ENCODE measurements at regions not wholly inside any gene's neighbourhood (a gene's known extent, or its start where the extent isn't known, plus 50 kb on each side); places are given as distances from the start of the nearest gene placed in this dataset.

DNA sequence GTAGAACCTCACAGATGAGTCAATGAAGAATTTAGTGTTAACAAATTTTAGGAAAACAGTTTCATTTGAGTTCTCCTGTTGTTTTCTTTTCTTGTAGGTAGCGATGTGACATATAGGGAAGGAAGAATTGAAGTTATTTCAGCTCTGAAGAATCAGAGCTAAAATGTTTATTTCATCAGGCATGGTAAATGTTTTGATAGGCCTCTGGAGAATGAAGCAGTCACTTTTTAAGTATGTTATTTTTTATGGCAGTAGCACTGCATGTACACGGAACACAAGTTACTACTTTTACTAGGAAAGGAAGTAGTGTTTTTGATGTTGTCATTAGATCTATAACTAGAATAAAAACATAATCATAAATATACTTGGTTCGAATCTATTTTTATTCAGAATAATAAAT is 1357.3 kb upstream of the CITED2 start:
- H3K36me3 ChIP-seq (ENCODE audit: control insufficient read depth, insufficient read depth, low read length): no peaks in the 10 kb centered on the region
- DNase-seq (ENCODE audit: extremely low read depth in 1 of 4, low spot score in 3 of 4) (no peak), FAIRE-seq (no peak), ATAC-seq (no peak)
- ChIA-PET CTCF (ENCODE audit: low intra/inter-chr PET ratio) (no interaction called here), POLR2A (no interaction called here)
- H3K4me1 ChIP-seq (replicated peaks in 1 of 2; ENCODE audit: control insufficient read depth in 2 of 2, insufficient read depth in 2 of 2, low read length in 2 of 2): no peaks in the 10 kb centered on the region
- intact Hi-C loops (cut with micrococcal nuclease): no loop called here
- no peak overlapping the region for H3K27ac ChIP-seq (ENCODE audit: extremely low read depth, low read depth, low read length)
- no peak overlapping the region for H3K4me2 ChIP-seq (ENCODE audit: insufficient read depth, low read length)
- no peaks in the 10 kb centered on the region for H4K20me1 ChIP-seq (replicated peaks; ENCODE audit: control insufficient read depth, insufficient read depth, low read length)
- H3K4me3 ChIP-seq: no peak overlapping the region
- in situ Hi-C loops (cut with MboI): no loop called here
- 9% methylated on average over 3 of the region's 3 CpGs for WGBS (ENCODE audit: insufficient coverage, low coverage, missing lambda C conversion rate)
- H3K9me1 ChIP-seq (ENCODE audit: control insufficient read depth, insufficient read depth, low read length): no peaks in the 10 kb centered on the region
- no peak overlapping the region for H2AFZ ChIP-seq (ENCODE audit: low read depth, low read length)
- no peak overlapping the region for H3K9ac ChIP-seq (ENCODE audit: insufficient read depth in 1 of 2, low read depth in 2 of 2, low read length in 2 of 2)
- no peaks in the 10 kb centered on the region for H3K27me3 ChIP-seq (ENCODE audit: control insufficient read depth in 2 of 2, insufficient read depth in 2 of 2, low read length in 2 of 2)
- H3K79me2 ChIP-seq (ENCODE audit: control insufficient read depth, insufficient read depth, low read length): no peaks in the 10 kb centered on the region
- no TSS peak for BruUV-seq (replicated peaks)
- H3K9me3 ChIP-seq (replicated peaks; ENCODE audit: control insufficient read depth, insufficient read depth, low read depth, low read length): no peaks in the 10 kb centered on the region
- TF ChIP-seq, protein P1, sequence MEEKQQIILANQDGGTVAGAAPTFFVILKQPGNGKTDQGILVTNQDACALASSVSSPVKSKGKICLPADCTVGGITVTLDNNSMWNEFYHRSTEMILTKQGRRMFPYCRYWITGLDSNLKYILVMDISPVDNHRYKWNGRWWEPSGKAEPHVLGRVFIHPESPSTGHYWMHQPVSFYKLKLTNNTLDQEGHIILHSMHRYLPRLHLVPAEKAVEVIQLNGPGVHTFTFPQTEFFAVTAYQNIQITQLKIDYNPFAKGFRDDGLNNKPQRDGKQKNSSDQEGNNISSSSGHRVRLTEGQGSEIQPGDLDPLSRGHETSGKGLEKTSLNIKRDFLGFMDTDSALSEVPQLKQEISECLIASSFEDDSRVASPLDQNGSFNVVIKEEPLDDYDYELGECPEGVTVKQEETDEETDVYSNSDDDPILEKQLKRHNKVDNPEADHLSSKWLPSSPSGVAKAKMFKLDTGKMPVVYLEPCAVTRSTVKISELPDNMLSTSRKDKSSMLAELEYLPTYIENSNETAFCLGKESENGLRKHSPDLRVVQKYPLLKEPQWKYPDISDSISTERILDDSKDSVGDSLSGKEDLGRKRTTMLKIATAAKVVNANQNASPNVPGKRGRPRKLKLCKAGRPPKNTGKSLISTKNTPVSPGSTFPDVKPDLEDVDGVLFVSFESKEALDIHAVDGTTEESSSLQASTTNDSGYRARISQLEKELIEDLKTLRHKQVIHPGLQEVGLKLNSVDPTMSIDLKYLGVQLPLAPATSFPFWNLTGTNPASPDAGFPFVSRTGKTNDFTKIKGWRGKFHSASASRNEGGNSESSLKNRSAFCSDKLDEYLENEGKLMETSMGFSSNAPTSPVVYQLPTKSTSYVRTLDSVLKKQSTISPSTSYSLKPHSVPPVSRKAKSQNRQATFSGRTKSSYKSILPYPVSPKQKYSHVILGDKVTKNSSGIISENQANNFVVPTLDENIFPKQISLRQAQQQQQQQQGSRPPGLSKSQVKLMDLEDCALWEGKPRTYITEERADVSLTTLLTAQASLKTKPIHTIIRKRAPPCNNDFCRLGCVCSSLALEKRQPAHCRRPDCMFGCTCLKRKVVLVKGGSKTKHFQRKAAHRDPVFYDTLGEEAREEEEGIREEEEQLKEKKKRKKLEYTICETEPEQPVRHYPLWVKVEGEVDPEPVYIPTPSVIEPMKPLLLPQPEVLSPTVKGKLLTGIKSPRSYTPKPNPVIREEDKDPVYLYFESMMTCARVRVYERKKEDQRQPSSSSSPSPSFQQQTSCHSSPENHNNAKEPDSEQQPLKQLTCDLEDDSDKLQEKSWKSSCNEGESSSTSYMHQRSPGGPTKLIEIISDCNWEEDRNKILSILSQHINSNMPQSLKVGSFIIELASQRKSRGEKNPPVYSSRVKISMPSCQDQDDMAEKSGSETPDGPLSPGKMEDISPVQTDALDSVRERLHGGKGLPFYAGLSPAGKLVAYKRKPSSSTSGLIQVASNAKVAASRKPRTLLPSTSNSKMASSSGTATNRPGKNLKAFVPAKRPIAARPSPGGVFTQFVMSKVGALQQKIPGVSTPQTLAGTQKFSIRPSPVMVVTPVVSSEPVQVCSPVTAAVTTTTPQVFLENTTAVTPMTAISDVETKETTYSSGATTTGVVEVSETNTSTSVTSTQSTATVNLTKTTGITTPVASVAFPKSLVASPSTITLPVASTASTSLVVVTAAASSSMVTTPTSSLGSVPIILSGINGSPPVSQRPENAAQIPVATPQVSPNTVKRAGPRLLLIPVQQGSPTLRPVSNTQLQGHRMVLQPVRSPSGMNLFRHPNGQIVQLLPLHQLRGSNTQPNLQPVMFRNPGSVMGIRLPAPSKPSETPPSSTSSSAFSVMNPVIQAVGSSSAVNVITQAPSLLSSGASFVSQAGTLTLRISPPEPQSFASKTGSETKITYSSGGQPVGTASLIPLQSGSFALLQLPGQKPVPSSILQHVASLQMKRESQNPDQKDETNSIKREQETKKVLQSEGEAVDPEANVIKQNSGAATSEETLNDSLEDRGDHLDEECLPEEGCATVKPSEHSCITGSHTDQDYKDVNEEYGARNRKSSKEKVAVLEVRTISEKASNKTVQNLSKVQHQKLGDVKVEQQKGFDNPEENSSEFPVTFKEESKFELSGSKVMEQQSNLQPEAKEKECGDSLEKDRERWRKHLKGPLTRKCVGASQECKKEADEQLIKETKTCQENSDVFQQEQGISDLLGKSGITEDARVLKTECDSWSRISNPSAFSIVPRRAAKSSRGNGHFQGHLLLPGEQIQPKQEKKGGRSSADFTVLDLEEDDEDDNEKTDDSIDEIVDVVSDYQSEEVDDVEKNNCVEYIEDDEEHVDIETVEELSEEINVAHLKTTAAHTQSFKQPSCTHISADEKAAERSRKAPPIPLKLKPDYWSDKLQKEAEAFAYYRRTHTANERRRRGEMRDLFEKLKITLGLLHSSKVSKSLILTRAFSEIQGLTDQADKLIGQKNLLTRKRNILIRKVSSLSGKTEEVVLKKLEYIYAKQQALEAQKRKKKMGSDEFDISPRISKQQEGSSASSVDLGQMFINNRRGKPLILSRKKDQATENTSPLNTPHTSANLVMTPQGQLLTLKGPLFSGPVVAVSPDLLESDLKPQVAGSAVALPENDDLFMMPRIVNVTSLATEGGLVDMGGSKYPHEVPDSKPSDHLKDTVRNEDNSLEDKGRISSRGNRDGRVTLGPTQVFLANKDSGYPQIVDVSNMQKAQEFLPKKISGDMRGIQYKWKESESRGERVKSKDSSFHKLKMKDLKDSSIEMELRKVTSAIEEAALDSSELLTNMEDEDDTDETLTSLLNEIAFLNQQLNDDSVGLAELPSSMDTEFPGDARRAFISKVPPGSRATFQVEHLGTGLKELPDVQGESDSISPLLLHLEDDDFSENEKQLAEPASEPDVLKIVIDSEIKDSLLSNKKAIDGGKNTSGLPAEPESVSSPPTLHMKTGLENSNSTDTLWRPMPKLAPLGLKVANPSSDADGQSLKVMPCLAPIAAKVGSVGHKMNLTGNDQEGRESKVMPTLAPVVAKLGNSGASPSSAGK (IDR thresholded peaks at IDR 0.05): no peak
- TF ChIP-seq PHB (CRISPR knock-in tag; IDR thresholded peaks at IDR 0.05) (no peak), DMBX1 (CRISPR knock-in tag; IDR thresholded peaks at IDR 0.05; ENCODE audit: borderline replicate concordance) (no peak), HMGN3 (IDR thresholded peaks at IDR 0.05; ENCODE audit: borderline replicate concordance, extremely low read depth, insufficient read length, low read depth, low read length) (no peak), POLR2H (tag; IDR thresholded peaks at IDR 0.05; ENCODE audit: low read depth) (no peak), NCOA1 (IDR thresholded peaks at IDR 0.05; ENCODE audit: low read depth) (no peak), NR2C2 (CRISPR knock-in tag; IDR thresholded peaks at IDR 0.05) (no peak), NR2C2 (tag; IDR thresholded peaks at IDR 0.05) (no peak), ELF2 (CRISPR knock-in tag; IDR thresholded peaks at IDR 0.05) (no peak), RB1 (IDR thresholded peaks at IDR 0.05; ENCODE audit: low read depth) (no peak), NR1H2 (CRISPR knock-in tag; IDR thresholded peaks at IDR 0.05) (no peak), ZNF217 (CRISPR knock-in tag; IDR thresholded peaks at IDR 0.05) (no peak)

Measured in K562 (cell line).